Caco-2 (cell line): ENCODE measurements at regions not wholly inside any gene's neighbourhood (a gene's known extent, or its start where the extent isn't known, plus 50 kb on each side); places are given as distances from the start of the nearest gene placed in this dataset.

Source experiments
- BruUV-seq: library from RNA; stranded (reverse); fragments of 400-500 nt; replicated peaks from 2 replicates; lab custom pipeline; 2021; lab: Mats Ljungman, UMichigan
- CTCF ChIA-PET: fragments of 300-600 bp; sonication (Branson Sonifier 250); formaldehyde crosslinking; loops from one replicate; lab custom pipeline; 2022; ENCODE audit warnings: antibody characterized with exemption; lab: Charles Lee
- POLR2A ChIA-PET: fragments of 300-600 bp; sonication (Branson Sonifier 250); formaldehyde crosslinking; loops from one replicate; lab custom pipeline; 2022; ENCODE audit warnings: antibody characterized with exemption; lab: Charles Lee
- DNase-seq, 2 experiments: peaks; one replicate each; pipeline versions ENCODE4 v3.0.0 to v3.0.0-alpha.2; 2020 to 2022
- H3K27me3 ChIP-seq: replicated peaks from 2 replicates; pipeline ENCODE4 v1.6.0; 2011; ENCODE audit warnings: low read length; ENCODE audit not compliant: control insufficient read depth, insufficient read depth
- H3K36me3 ChIP-seq: 2 replicates; pipeline ENCODE4 v1.5.1; 2011; ENCODE audit warnings: low read length; ENCODE audit not compliant: control insufficient read depth, insufficient read depth
- H3K4me1 ChIP-seq: fragments of 250-450 bp; sonication (Bioruptor Pico); 2 replicates; pipeline ENCODE4 v1.5.1; 2020; ENCODE audit warnings: mild to moderate bottlenecking
- H3K4me3 ChIP-seq: 2 replicates; pipeline ENCODE4 v1.5.1; 2011; ENCODE audit warnings: low read depth, mild to moderate bottlenecking, control low read depth, low read length
- H3K9me3 ChIP-seq: fragments of 250-450 bp; sonication (Bioruptor Pico); 2 replicates; pipeline ENCODE4 v1.5.1; 2020; ENCODE audit warnings: mild to moderate bottlenecking, moderate library complexity
- H3K27ac Mint-ChIP-seq: one replicate; pipeline ENCODE4 v1.8.0; 2022; ENCODE audit warnings: mixed read lengths; ENCODE audit not compliant: unreplicated experiment
- H3K27me3 Mint-ChIP-seq: one replicate; pipeline ENCODE4 v1.8.0; 2022; ENCODE audit warnings: mixed read lengths; ENCODE audit not compliant: insufficient read depth, unreplicated experiment
- H3K36me3 Mint-ChIP-seq: one replicate; pipeline ENCODE4 v1.8.0; 2022; ENCODE audit warnings: mild to moderate bottlenecking, mixed read lengths; ENCODE audit not compliant: insufficient read depth, unreplicated experiment
- H3K4me1 Mint-ChIP-seq: one replicate; pipeline ENCODE4 v1.8.0; 2022; ENCODE audit warnings: low read depth, mixed read lengths; ENCODE audit not compliant: unreplicated experiment
- H3K4me3 Mint-ChIP-seq: one replicate; pipeline ENCODE4 v1.8.0; 2022; ENCODE audit warnings: mild to moderate bottlenecking, moderate library complexity, mixed read lengths; ENCODE audit not compliant: unreplicated experiment
- H3K9me3 Mint-ChIP-seq: one replicate; pipeline ENCODE4 v1.8.0; 2022; ENCODE audit warnings: mixed read lengths; ENCODE audit not compliant: unreplicated experiment
- CTCF ChIP-seq, 2 experiments: fragments of 200-600 bp in 1 of 2; IDR thresholded peaks; 1 replicate in 1 of 2; 2 replicates in 1 of 2; pipeline versions ENCODE4 v1.5.1 to v1.8.0; 2011 to 2022; ENCODE audit warnings: antibody characterized with exemption in 1 of 2, control low read depth in 1 of 2, inconsistent platforms in 1 of 2, low read depth in 1 of 2, low read length in 1 of 2, mild to moderate bottlenecking in 1 of 2, moderate library complexity in 1 of 2; ENCODE audit not compliant: insufficient read depth in 1 of 2, severe bottlenecking in 1 of 2, unreplicated experiment in 1 of 2
- intact Hi-C: fragments of 100-400 bp; cut with micrococcal nuclease; formaldehyde crosslinking; loops from one replicate; pipeline ENCODE4 v1.10.0; 2022; ENCODE audit not compliant: unreplicated experiment

DNA sequence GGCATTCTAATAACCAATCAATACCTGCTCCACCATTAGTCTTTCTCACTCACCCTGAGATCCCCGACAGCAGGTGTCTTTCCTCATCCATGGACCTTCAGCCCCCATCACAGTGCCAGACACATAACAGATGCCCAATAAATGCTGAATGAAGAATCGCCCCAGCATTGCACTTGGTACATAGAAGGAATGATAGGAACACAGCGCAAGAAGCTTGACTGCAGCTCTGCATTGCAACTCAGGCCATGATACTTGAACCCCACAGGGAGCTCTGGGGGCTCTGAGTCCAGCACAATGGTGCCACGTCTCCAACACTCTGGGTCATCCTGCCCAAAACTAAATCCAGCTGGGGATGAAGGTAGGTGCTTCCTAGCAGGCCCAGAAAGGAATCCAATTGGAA, 355.0 kb upstream of the SLC30A5 start:
- Histone ChIP-seq H3K27me3 (no peaks in the 10 kb centered on the region), H3K36me3 (no peaks in the 10 kb centered on the region), H3K4me3 (no peak overlapping the region), H3K4me1 (no peaks in the 10 kb centered on the region), H3K9me3 (no peaks in the 10 kb centered on the region)
- no peak overlapping the region for H3K27ac Mint-ChIP-seq
- POLR2A ChIA-PET: no interaction called here
- no TSS peak for BruUV-seq
- no peaks in the 10 kb centered on the region for H3K9me3 Mint-ChIP-seq
- intact Hi-C loops: no loop called here
- CTCF ChIA-PET: no interaction called here
- DNase-seq: no peak
- TF ChIP-seq CTCF (IDR thresholded peaks at IDR 0.05; ENCODE audit: insufficient read depth in 1 of 2, low read depth in 1 of 2, low read length in 1 of 2, severe bottlenecking in 1 of 2, unreplicated experiment in 1 of 2): no peak
- no peaks in the 10 kb centered on the region for H3K36me3 Mint-ChIP-seq
- H3K4me3 Mint-ChIP-seq: no peak overlapping the region
- H3K27me3 Mint-ChIP-seq: no peaks in the 10 kb centered on the region
- H3K4me1 Mint-ChIP-seq: no peaks in the 10 kb centered on the region

DNA sequence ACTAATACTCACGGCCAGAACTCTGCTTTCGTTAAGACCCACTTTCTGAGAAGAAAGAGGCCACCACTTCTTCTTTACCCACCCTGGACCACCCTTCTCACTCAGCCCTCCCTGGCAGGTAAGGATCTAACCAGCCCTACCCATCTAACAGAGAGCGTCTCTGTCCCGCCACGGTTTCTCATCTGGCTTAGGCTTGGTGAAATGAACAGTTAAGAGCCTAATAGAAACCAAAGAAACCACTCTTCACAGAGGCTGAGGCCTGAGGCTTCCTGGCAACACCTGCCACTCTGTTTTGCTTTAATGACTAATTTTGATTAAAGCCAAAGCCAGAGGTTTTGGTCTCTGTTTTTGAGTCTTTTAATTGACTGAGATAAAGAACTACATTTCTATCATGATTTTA, 354.1 kb upstream of the SLC30A5 start:
- Mint-ChIP-seq H3K9me3 (no peaks in the 10 kb centered on the region), H3K4me3 (no peak overlapping the region), H3K4me1 (no peaks in the 10 kb centered on the region), H3K36me3 (no peaks in the 10 kb centered on the region), H3K27ac (no peak overlapping the region), H3K27me3 (no peaks in the 10 kb centered on the region)
- no peaks in the 10 kb centered on the region for H3K4me1 ChIP-seq
- intact Hi-C loops: loop anchor here (10.0 kb wide), 1 partner anchor 455 kb away; no protein-coding TSS in a partner anchor
- TF ChIP-seq CTCF (IDR thresholded peaks at IDR 0.05; ENCODE audit: insufficient read depth in 1 of 2, low read depth in 1 of 2, low read length in 1 of 2, severe bottlenecking in 1 of 2, unreplicated experiment in 1 of 2): no peak
- no TSS peak for BruUV-seq
- H3K36me3 ChIP-seq: no peaks in the 10 kb centered on the region
- ChIA-PET CTCF (no interaction called here), POLR2A (no interaction called here)
- no peak overlapping the region for H3K4me3 ChIP-seq
- no peaks in the 10 kb centered on the region for H3K9me3 ChIP-seq
- DNase-seq: no peak
- H3K27me3 ChIP-seq: no peaks in the 10 kb centered on the region

- no peaks in the 10 kb centered on the region for H3K27me3 Mint-ChIP-seq
- POLR2A ChIA-PET: no interaction called here
- Histone ChIP-seq H3K9me3 (no peaks in the 10 kb centered on the region), H3K4me1 (no peaks in the 10 kb centered on the region), H3K4me3 (no peak overlapping the region), H3K36me3 (no peaks in the 10 kb centered on the region), H3K27me3 (no peaks in the 10 kb centered on the region)
- no TSS peak for BruUV-seq
- no peak for DNase-seq
- H3K27ac Mint-ChIP-seq: no peak overlapping the region
- no peak overlapping the region for H3K4me3 Mint-ChIP-seq
- no peaks in the 10 kb centered on the region for H3K4me1 Mint-ChIP-seq
- TF ChIP-seq CTCF (IDR thresholded peaks at IDR 0.05; ENCODE audit: insufficient read depth in 1 of 2, low read depth in 1 of 2, low read length in 1 of 2, severe bottlenecking in 1 of 2, unreplicated experiment in 1 of 2): no peak
- no peaks in the 10 kb centered on the region for H3K9me3 Mint-ChIP-seq
- H3K36me3 Mint-ChIP-seq: no peaks in the 10 kb centered on the region
- intact Hi-C loops: loop anchor here (10.0 kb wide), 1 partner anchor 456 kb away; no protein-coding TSS in a partner anchor
- CTCF ChIA-PET: no interaction called here
Measured at GRCh38 chr5:68740226-68740910, 353.4 kb upstream of the SLC30A5 start.
